Thoracic aorta (tissue), 2 donors: ENCODE measurements at regions not wholly inside any gene's neighbourhood (a gene's known extent, or its start where the extent isn't known, plus 50 kb on each side); places are given as distances from the start of the nearest gene placed in this dataset.

Experiments used
- ATAC-seq: fragments of 150-250 bp; one replicate; pipeline ENCODE4 v1.8.0; 2017; ENCODE audit warnings: low read depth; ENCODE audit not compliant: insufficient number of reproducible peaks, low FRiP score
- DNase-seq: peaks from one replicate; pipeline ENCODE4 v3.0.0-alpha.2; 2020; ENCODE audit warnings: low spot score
- H3K27ac ChIP-seq, 2 donors: fragments of 200-600 bp; sonication (generic); 1 replicate in 1 of 2; 2 replicates in 1 of 2; pipeline ENCODE4 v1.5.1; 2016; ENCODE audit warnings: mild to moderate bottlenecking in 2 of 2, moderate library complexity in 2 of 2
- H3K27me3 ChIP-seq: fragments of 200-600 bp; sonication (generic); replicated peaks from 2 replicates; pipeline ENCODE4 v1.6.0; 2016; ENCODE audit warnings: mild to moderate bottlenecking; ENCODE audit not compliant: insufficient read depth
- H3K36me3 ChIP-seq: fragments of 200-600 bp; sonication (generic); one replicate; pipeline ENCODE4 v1.5.1; 2016
- H3K4me1 ChIP-seq, 2 donors: fragments of 200-600 bp; sonication (generic); 1 replicate in 1 of 2; 2 replicates in 1 of 2; pipeline versions ENCODE4 v1.5.1 to v1.6.0; 2016; ENCODE audit warnings: low read depth in 2 of 2, mild to moderate bottlenecking in 1 of 2; ENCODE audit not compliant: control insufficient read depth in 1 of 2
- H3K4me3 ChIP-seq: fragments of 200-600 bp; sonication (generic); 2 replicates; pipeline ENCODE4 v1.5.1; 2016; ENCODE audit warnings: mild to moderate bottlenecking
- H3K9me3 ChIP-seq: fragments of 200-600 bp; sonication (generic); 2 replicates; pipeline ENCODE4 v1.5.1; 2016
- TF ChIP-seq, protein P1 (sequence below): fragments of 200-600 bp; sonication (generic); IDR thresholded peaks from one replicate; pipeline ENCODE4 v1.5.1; 2019; ENCODE audit warnings: antibody characterized with exemption

GRCh38 chr5:120910629-120911028 is 446.5 kb downstream of the PRR16 start:
- DNase-seq = no peak
- H3K36me3 ChIP-seq = no peaks in the 10 kb centered on the region
- ATAC-seq = no peak
- H3K4me1 ChIP-seq = no peaks in the 10 kb centered on the region
- H3K4me3 ChIP-seq = no peak overlapping the region
- TF ChIP-seq, protein P1, sequence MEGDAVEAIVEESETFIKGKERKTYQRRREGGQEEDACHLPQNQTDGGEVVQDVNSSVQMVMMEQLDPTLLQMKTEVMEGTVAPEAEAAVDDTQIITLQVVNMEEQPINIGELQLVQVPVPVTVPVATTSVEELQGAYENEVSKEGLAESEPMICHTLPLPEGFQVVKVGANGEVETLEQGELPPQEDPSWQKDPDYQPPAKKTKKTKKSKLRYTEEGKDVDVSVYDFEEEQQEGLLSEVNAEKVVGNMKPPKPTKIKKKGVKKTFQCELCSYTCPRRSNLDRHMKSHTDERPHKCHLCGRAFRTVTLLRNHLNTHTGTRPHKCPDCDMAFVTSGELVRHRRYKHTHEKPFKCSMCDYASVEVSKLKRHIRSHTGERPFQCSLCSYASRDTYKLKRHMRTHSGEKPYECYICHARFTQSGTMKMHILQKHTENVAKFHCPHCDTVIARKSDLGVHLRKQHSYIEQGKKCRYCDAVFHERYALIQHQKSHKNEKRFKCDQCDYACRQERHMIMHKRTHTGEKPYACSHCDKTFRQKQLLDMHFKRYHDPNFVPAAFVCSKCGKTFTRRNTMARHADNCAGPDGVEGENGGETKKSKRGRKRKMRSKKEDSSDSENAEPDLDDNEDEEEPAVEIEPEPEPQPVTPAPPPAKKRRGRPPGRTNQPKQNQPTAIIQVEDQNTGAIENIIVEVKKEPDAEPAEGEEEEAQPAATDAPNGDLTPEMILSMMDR = no peak
- H3K9me3 ChIP-seq = no peaks in the 10 kb centered on the region
- no peaks in the 10 kb centered on the region for H3K27me3 ChIP-seq
- H3K27ac ChIP-seq = no peak overlapping the region

DNA sequence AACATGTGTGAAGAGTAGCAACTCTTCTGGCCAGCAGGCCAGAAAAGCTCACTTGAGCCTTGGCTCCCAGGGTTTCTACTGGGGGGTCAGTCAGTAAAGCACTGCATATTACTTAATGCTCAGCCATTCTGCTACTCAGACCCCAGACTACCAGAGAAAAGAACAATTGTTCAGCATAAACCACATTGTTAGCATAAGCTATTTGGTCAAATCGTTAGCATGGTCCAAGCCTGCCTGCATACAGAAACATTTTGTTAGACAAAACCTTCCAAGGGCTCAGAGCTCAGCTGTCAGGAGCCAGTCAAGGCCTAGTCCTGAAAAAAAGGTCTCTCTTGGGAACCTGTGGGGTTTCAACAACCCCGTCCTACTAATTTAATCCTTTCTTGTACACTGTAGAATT is 449.3 kb downstream of the PRR16 start:
- H3K9me3 ChIP-seq = no peaks in the 10 kb centered on the region
- no peaks in the 10 kb centered on the region for H3K27me3 ChIP-seq
- ATAC-seq (no peak), DNase-seq (no peak)
- H3K4me3 ChIP-seq = no peak overlapping the region
- no peaks in the 10 kb centered on the region for H3K4me1 ChIP-seq
- H3K36me3 ChIP-seq = no peaks in the 10 kb centered on the region
- TF ChIP-seq, protein P1 = no peak
- H3K27ac ChIP-seq = no peak overlapping the region

DNA sequence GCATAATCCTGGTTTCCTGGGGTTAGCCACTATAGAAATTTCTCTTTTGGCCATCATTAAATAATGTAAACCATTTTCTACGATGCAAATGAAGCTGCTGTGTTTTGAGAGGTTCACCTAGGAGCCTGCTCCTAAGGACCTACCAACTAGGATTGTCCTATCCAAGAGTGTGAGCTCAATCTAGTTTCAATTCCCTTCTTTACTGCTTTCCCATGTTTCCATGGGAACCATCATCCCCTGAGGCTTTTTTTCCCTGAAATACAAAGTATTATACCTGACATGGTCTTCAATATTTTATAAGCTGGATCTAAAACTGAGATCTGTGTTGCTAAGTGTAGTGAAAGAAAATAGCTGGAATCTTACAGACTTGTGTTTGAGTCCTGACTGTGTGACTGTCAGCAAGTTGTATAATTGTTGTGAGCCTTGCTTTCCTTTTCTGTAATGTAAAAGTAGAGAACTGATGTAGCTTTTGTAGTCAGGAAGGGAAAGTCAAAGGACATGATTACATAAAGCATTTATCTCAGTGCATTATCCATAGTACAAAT is 453.2 kb downstream of the PRR16 start:
- Histone ChIP-seq H3K9me3 (no peaks in the 10 kb centered on the region), H3K27ac (no peak overlapping the region), H3K4me3 (no peak overlapping the region), H3K36me3 (no peaks in the 10 kb centered on the region), H3K4me1 (no peaks in the 10 kb centered on the region), H3K27me3 (no peaks in the 10 kb centered on the region)
- TF ChIP-seq, protein P1 = no peak
- no peak for DNase-seq
- no peak for ATAC-seq

DNA sequence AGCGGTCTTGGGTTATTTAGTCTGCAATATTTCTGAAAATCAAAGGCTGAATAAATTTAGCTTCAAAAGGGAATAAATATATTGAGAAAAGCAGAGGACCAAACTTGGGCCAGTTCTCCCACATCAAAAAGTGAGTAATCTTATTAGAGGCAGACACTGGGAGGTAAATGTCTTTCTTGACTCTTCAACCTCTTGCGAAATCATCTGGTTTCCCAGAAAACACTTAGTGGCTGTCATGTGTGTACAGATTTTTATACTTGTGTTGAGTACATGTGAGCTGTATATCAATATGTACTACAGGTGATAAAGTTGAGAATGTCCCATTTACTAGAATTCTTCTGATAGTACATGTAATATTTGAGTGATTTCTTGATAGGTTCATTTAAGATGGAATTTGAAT is 454.9 kb downstream of the PRR16 start:
- H3K36me3 ChIP-seq = no peaks in the 10 kb centered on the region
- TF ChIP-seq, protein P1 = no peak
- no peaks in the 10 kb centered on the region for H3K9me3 ChIP-seq
- ATAC-seq = no peak
- no peaks in the 10 kb centered on the region for H3K4me1 ChIP-seq
- H3K4me3 ChIP-seq = no peak overlapping the region
- no peak for DNase-seq
- H3K27me3 ChIP-seq = no peaks in the 10 kb centered on the region
- H3K27ac ChIP-seq = no peak overlapping the region

GRCh38 chr5:120923026-120923425 is 458.9 kb downstream of the PRR16 start:
- DNase-seq (no peak), ATAC-seq (no peak)
- H3K27ac ChIP-seq = no peak overlapping the region
- H3K27me3 ChIP-seq = no peaks in the 10 kb centered on the region
- H3K4me1 ChIP-seq = no peaks in the 10 kb centered on the region
- no peak overlapping the region for H3K4me3 ChIP-seq
- no peaks in the 10 kb centered on the region for H3K36me3 ChIP-seq
- H3K9me3 ChIP-seq = no peaks in the 10 kb centered on the region
- TF ChIP-seq, protein P1 = no peak
